MM.1S (cell line): ENCODE measurements at regions not wholly inside any gene's neighbourhood (a gene's known extent, or its start where the extent isn't known, plus 50 kb on each side); places are given as distances from the start of the nearest gene placed in this dataset.

ENCODE experiments used
- CTCF ChIP-seq: fragments of 300-600 bp; sonication (generic); IDR thresholded peaks from 2 replicates; pipeline ENCODE4 v1.5.1; 2016; ENCODE audit warnings: antibody characterized with exemption, low read length, mixed read lengths
- EZH2 ChIP-seq: fragments of 300-600 bp; sonication (generic); optimal IDR thresholded peaks from 2 replicates; pipeline ENCODE3; 2017; ENCODE audit warnings: low read depth, mild to moderate bottlenecking, antibody characterized with exemption, low read length, mixed read lengths

GRCh38 chrX:872090-872489, 241.5 kb downstream of the SHOX start:
- no peak for TF ChIP-seq CTCF
- no peak for TF ChIP-seq EZH2
